ENCODE measurements at regions not wholly inside any gene's neighbourhood (a gene's known extent, or its start where the extent isn't known, plus 50 kb on each side); places are given as distances from the start of the nearest gene placed in this dataset.

DNA sequence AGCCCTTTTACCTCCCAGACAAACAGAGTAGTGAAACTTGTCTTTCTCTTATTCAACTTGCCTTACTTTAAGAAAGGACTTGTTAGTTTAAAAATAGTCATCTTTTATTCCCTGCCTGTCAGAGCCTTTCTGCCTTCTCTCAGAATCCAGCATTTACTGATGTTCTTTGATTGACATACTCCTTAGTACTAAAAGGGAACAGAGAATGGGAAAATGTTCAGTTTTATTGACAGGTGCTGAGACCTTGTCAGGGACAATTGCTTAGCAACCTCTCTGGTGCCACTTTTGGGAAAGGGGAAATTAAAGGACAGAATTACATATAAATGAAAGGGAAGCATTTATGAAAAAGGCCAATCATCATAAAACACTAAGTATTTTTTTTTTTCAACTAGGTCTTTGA, 378.3 kb downstream of the PDCD6IP start:
- no peaks in the 10 kb centered on the region for H3K36me3 ChIP-seq
- H3K27me3 ChIP-seq = no peaks in the 10 kb centered on the region
- TF ChIP-seq POLR2A (IDR thresholded peaks at IDR 0.05) = no peak
- TF ChIP-seq, protein P1, sequence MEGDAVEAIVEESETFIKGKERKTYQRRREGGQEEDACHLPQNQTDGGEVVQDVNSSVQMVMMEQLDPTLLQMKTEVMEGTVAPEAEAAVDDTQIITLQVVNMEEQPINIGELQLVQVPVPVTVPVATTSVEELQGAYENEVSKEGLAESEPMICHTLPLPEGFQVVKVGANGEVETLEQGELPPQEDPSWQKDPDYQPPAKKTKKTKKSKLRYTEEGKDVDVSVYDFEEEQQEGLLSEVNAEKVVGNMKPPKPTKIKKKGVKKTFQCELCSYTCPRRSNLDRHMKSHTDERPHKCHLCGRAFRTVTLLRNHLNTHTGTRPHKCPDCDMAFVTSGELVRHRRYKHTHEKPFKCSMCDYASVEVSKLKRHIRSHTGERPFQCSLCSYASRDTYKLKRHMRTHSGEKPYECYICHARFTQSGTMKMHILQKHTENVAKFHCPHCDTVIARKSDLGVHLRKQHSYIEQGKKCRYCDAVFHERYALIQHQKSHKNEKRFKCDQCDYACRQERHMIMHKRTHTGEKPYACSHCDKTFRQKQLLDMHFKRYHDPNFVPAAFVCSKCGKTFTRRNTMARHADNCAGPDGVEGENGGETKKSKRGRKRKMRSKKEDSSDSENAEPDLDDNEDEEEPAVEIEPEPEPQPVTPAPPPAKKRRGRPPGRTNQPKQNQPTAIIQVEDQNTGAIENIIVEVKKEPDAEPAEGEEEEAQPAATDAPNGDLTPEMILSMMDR (IDR thresholded peaks at IDR 0.05) = no peak
- no peak overlapping the region for H3K27ac ChIP-seq
- no peak overlapping the region for H3K4me3 ChIP-seq
- H3K9me3 ChIP-seq = no peaks in the 10 kb centered on the region
- DNase-seq = no peak
- no peaks in the 10 kb centered on the region for H3K4me1 ChIP-seq

DNA sequence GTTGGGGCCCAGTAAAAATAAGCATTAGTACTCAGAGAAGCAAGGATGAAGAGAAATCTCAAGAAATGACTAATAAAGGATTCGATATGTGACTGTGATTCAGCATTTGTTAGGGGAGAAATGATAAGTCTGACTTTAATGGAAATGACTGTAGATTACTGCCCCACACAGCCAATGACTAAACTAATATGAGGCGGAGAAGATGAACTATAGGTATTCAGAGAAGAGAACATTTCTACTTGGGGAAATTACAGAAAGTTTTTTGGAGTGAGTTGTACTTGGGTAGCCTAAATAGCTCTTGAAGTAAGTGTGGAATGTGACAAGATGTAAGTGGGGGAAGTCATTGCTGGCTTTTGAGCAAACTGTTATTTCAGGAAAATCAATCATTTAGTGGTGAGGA, 380.0 kb downstream of the PDCD6IP start:
- TF ChIP-seq, protein P1 (IDR thresholded peaks at IDR 0.05) = no peak
- no peak for TF ChIP-seq POLR2A (IDR thresholded peaks at IDR 0.05)

DNA sequence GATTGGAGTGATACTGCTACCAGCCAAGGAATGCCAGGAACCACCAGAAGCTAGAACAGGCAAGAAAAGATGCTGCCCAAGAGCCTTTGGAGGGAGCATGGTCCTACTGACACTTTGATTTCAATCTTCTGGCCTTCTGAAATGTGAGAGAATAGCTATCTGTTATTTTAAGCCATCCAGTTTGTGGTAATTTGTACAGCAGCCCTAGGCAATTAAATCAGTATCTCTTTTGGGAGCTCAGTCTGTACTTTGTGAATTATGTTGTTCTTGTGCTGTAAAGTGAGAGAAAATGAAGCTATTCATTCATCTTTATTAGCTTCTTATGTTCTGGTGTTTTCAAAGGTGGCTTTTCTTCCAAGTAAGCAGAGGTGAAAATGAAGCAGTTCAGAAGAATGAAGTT, 381.3 kb downstream of the PDCD6IP start:
- H3K4me3 ChIP-seq = no peak overlapping the region
- TF ChIP-seq, protein P1 (IDR thresholded peaks at IDR 0.05) = no peak
- no peak for TF ChIP-seq POLR2A (IDR thresholded peaks at IDR 0.05)
- H3K27me3 ChIP-seq = no peaks in the 10 kb centered on the region
- H3K36me3 ChIP-seq = no peaks in the 10 kb centered on the region
- H3K27ac ChIP-seq = no peak overlapping the region
- no peaks in the 10 kb centered on the region for H3K9me3 ChIP-seq
- DNase-seq = no peak
- H3K4me1 ChIP-seq = no peaks in the 10 kb centered on the region

More for the DNA sequence above, 380.0 kb downstream of the PDCD6IP start:
- H3K27ac ChIP-seq = no peak overlapping the region
- H3K27me3 ChIP-seq = no peaks in the 10 kb centered on the region
- no peaks in the 10 kb centered on the region for H3K4me1 ChIP-seq
- H3K36me3 ChIP-seq = no peaks in the 10 kb centered on the region
- DNase-seq = no peak
- no peaks in the 10 kb centered on the region for H3K9me3 ChIP-seq
- H3K4me3 ChIP-seq = no peak overlapping the region

DNA sequence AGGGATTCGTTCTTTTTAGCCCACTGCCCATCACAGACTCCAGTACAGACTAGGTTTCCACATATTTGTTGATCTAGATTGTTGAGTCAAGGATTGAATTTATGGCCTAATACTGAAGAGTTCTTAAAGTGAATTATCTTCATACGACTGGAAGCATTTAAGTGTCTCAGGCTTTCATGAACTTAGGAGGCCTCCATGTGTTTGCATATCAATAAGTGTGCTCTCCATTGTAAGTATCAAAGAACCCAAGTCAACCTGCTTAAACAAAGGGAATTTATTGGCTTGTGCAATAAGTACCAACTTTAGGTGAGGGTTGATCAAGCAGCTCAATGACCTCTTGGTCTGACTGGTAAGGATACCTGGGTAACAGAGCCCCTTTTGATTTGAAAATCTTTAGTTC, 382.1 kb downstream of the PDCD6IP start:
- no peaks in the 10 kb centered on the region for H3K36me3 ChIP-seq
- no peak overlapping the region for H3K4me3 ChIP-seq
- no peaks in the 10 kb centered on the region for H3K4me1 ChIP-seq
- H3K27ac ChIP-seq = no peak overlapping the region
- no peak for DNase-seq
- TF ChIP-seq POLR2A (IDR thresholded peaks at IDR 0.05) = no peak
- TF ChIP-seq, protein P1 (IDR thresholded peaks at IDR 0.05) = no peak
- H3K9me3 ChIP-seq = no peaks in the 10 kb centered on the region
- H3K27me3 ChIP-seq = no peaks in the 10 kb centered on the region

DNA sequence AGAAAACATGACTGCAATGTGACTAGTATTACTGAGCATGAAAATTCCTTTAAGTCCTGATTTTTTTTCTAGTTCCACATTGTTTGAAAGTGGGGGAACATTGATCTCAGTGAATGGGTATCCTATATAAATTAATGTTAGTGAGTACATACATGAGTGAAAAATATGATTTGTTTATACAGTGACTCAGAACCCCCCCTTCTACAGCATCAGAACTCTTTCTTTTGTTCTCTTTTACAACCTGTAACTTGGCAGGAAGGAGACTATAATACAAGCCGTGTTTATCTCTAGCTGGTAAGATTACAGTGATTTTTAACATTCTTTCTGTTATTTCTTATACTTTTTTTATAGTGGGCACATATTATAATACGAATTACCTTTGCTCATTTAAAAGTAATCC, 384.7 kb downstream of the PDCD6IP start:
- DNase-seq = no peak

More for the DNA sequence above, 384.7 kb downstream of the PDCD6IP start:
- Histone ChIP-seq H3K27ac (no peak overlapping the region), H3K36me3 (no peaks in the 10 kb centered on the region), H3K4me3 (no peak overlapping the region), H3K27me3 (no peaks in the 10 kb centered on the region), H3K4me1 (no peaks in the 10 kb centered on the region), H3K9me3 (no peaks in the 10 kb centered on the region)
- TF ChIP-seq POLR2A (IDR thresholded peaks at IDR 0.05) = no peak
- TF ChIP-seq, protein P1 (IDR thresholded peaks at IDR 0.05) = no peak

All from Peyer's patch (tissue), 4 donors.